Loucy (cell line): ENCODE measurements at regions not wholly inside any gene's neighbourhood (a gene's known extent, or its start where the extent isn't known, plus 50 kb on each side); places are given as distances from the start of the nearest gene placed in this dataset.

Experiments used
- CTCF ChIP-seq: fragments of 200-600 bp; sonication (generic); conservative IDR thresholded peaks from 2 replicates; pipeline ENCODE4 v1.5.1; 2014; ENCODE audit warnings: mild to moderate bottlenecking, antibody characterized with exemption, low read length
- EZH2phosphoT487 ChIP-seq: fragments of 200-600 bp; IDR thresholded peaks from 2 replicates; pipeline ENCODE4 v1.6.1; 2018; ENCODE audit warnings: antibody characterized with exemption, mild to moderate bottlenecking, moderate library complexity, borderline replicate concordance

- TF ChIP-seq CTCF = no peak
- TF ChIP-seq EZH2phosphoT487 = no peak
Measured at GRCh38 chr19:24033963-24034342, 53.0 kb upstream of the ZNF254 start.
